Breast epithelium (tissue), 3 donors: ENCODE measurements at regions not wholly inside any gene's neighbourhood (a gene's known extent, or its start where the extent isn't known, plus 50 kb on each side); places are given as distances from the start of the nearest gene placed in this dataset.

Source experiments
- POLR2A ChIP-seq: fragments of 450-650 bp; IDR thresholded peaks from one replicate; pipeline ENCODE4 v1.6.1; 2016; ENCODE audit warnings: antibody characterized with exemption, mild to moderate bottlenecking, moderate library complexity
- TF ChIP-seq, protein P1 (sequence below), 3 donors: fragments of 450-650 bp; IDR thresholded peaks; one replicate each; pipeline ENCODE4 v1.5.1; 2016 to 2017; ENCODE audit warnings: antibody characterized with exemption in 3 of 3, mild to moderate bottlenecking in 3 of 3, moderate library complexity in 3 of 3

DNA sequence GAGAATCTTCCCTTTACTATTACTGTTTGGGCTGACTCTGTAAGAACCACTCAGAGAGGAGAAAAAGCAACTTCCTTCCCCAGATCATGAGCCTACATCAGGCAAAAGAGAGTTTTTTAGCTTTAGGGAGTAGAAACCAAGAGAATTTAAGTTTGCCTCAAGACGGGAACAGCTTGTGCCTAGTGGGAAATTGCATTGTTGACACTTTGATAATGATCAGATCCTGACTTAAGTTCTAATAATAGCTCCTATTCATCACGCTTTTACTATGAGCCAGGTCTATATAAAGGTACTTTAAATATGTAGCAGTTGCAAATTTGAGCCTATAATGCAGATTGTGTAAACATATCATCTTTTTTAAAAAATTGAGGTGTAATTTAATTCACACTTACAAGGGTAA lies 298.2 kb downstream of the MAN2A1 start:
- TF ChIP-seq POLR2A, result no peak
- TF ChIP-seq, protein P1, sequence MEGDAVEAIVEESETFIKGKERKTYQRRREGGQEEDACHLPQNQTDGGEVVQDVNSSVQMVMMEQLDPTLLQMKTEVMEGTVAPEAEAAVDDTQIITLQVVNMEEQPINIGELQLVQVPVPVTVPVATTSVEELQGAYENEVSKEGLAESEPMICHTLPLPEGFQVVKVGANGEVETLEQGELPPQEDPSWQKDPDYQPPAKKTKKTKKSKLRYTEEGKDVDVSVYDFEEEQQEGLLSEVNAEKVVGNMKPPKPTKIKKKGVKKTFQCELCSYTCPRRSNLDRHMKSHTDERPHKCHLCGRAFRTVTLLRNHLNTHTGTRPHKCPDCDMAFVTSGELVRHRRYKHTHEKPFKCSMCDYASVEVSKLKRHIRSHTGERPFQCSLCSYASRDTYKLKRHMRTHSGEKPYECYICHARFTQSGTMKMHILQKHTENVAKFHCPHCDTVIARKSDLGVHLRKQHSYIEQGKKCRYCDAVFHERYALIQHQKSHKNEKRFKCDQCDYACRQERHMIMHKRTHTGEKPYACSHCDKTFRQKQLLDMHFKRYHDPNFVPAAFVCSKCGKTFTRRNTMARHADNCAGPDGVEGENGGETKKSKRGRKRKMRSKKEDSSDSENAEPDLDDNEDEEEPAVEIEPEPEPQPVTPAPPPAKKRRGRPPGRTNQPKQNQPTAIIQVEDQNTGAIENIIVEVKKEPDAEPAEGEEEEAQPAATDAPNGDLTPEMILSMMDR (IDR thresholded peaks at IDR 0.05), result no peak
